Uterus (tissue), 3 donors: ENCODE measurements at regions not wholly inside any gene's neighbourhood (a gene's known extent, or its start where the extent isn't known, plus 50 kb on each side); places are given as distances from the start of the nearest gene placed in this dataset.

ENCODE experiments used
- DNase-seq, 2 donors: peaks; one replicate each; pipeline ENCODE4 v3.0.0-alpha.2; 2019 to 2020
- H3K27ac ChIP-seq, 2 donors: fragments of 200-600 bp; sonication (generic); 1 replicate in 1 of 2; 2 replicates in 1 of 2; pipeline ENCODE4 v1.5.1; 2016 to 2018
- H3K27me3 ChIP-seq, 2 donors: fragments of 200-600 bp; sonication (generic); one replicate each; pipeline ENCODE4 v1.5.1; 2018 to 2019; ENCODE audit warnings: control low read depth in 1 of 2
- H3K36me3 ChIP-seq, 2 donors: fragments of 200-600 bp; sonication (generic); one replicate each; pipeline ENCODE4 v1.5.1; 2019; ENCODE audit warnings: control low read depth in 1 of 2
- H3K4me1 ChIP-seq, 2 donors: fragments of 200-600 bp; sonication (generic); one replicate each; pipeline ENCODE4 v1.5.1; 2018 to 2019; ENCODE audit warnings: control low read depth in 1 of 2
- H3K4me3 ChIP-seq, 2 donors: fragments of 200-600 bp; sonication (generic); 1 replicate in 1 of 2; 2 replicates in 1 of 2; pipeline ENCODE4 v1.5.1; 2018 to 2019; ENCODE audit warnings: mild to moderate bottlenecking in 1 of 2
- H3K9me3 ChIP-seq, 2 donors: fragments of 200-600 bp; sonication (generic); one replicate each; pipeline ENCODE4 v1.5.1; 2019; ENCODE audit warnings: control low read depth in 1 of 2
- CTCF ChIP-seq, 4 experiments: fragments of 200-600 bp in 2 of 4; fragments of 450-650 bp in 2 of 4; sonication (generic) in 2 of 4; IDR thresholded peaks; one replicate each; pipeline ENCODE4 v1.5.1; 2016 to 2019; ENCODE audit warnings: antibody characterized with exemption in 4 of 4, mild to moderate bottlenecking in 2 of 4, moderate library complexity in 1 of 4
- POLR2A ChIP-seq, 2 donors: fragments of 450-650 bp; IDR thresholded peaks; one replicate each; pipeline ENCODE4 v1.6.1; 2016; ENCODE audit warnings: antibody characterized with exemption in 2 of 2, mild to moderate bottlenecking in 1 of 2, moderate library complexity in 1 of 2
- intact Hi-C: fragments of 100-400 bp; cut with DNase I; formaldehyde crosslinking; loops from one replicate; pipeline ENCODE4 v1.15.1; 2023; ENCODE audit warnings: low total_unique reads
- donor health status: DM: yes; HTN: yes; CAD: no.

GRCh38 chr6:68307301-68307700 is 327.8 kb upstream of the ADGRB3 start:
- no peaks in the 10 kb centered on the region for H3K27me3 ChIP-seq
- intact Hi-C loops = no loop called here
- H3K9me3 ChIP-seq = no peaks in the 10 kb centered on the region
- no peak overlapping the region for H3K27ac ChIP-seq
- H3K36me3 ChIP-seq = no peaks in the 10 kb centered on the region
- no peak overlapping the region for H3K4me3 ChIP-seq
- no peaks in the 10 kb centered on the region for H3K4me1 ChIP-seq
- TF ChIP-seq POLR2A (IDR thresholded peaks at IDR 0.05) = no peak
- no peak for TF ChIP-seq CTCF (IDR thresholded peaks at IDR 0.05)
- DNase-seq = no peak

GRCh38 chr6:68296126-68296525 is 339.0 kb upstream of the ADGRB3 start:
- Histone ChIP-seq H3K4me1 (no peaks in the 10 kb centered on the region), H3K4me3 (no peak overlapping the region), H3K27ac (no peak overlapping the region), H3K9me3 (no peaks in the 10 kb centered on the region), H3K36me3 (no peaks in the 10 kb centered on the region), H3K27me3 (no peaks in the 10 kb centered on the region)
- no peak for TF ChIP-seq CTCF (IDR thresholded peaks at IDR 0.05)
- no peak for TF ChIP-seq POLR2A (IDR thresholded peaks at IDR 0.05)
- no peak for DNase-seq
- intact Hi-C loops = no loop called here

- intact Hi-C loops = no loop called here
- no peak for TF ChIP-seq CTCF (IDR thresholded peaks at IDR 0.05)
- TF ChIP-seq POLR2A (IDR thresholded peaks at IDR 0.05) = no peak
- H3K9me3 ChIP-seq = no peaks in the 10 kb centered on the region
- no peaks in the 10 kb centered on the region for H3K4me1 ChIP-seq
- H3K27me3 ChIP-seq = no peaks in the 10 kb centered on the region
- DNase-seq = no peak
- no peak overlapping the region for H3K27ac ChIP-seq
- H3K4me3 ChIP-seq = no peak overlapping the region
- H3K36me3 ChIP-seq = no peaks in the 10 kb centered on the region
Observed at GRCh38 chr6:68282646-68283045, 352.4 kb upstream of the ADGRB3 start.

GRCh38 chr6:68279793-68280557 is 355.1 kb upstream of the ADGRB3 start:
- H3K4me3 ChIP-seq = no peak overlapping the region
- DNase-seq = no peak
- H3K27me3 ChIP-seq = no peaks in the 10 kb centered on the region
- no peaks in the 10 kb centered on the region for H3K36me3 ChIP-seq
- TF ChIP-seq CTCF (IDR thresholded peaks at IDR 0.05) = no peak
- no peak for TF ChIP-seq POLR2A (IDR thresholded peaks at IDR 0.05)
- no peaks in the 10 kb centered on the region for H3K4me1 ChIP-seq
- no peak overlapping the region for H3K27ac ChIP-seq
- H3K9me3 ChIP-seq = peaks cover 0 to under 1% of the 10 kb centered on the region in 2 donors
- intact Hi-C loops = no loop called here

GRCh38 chr6:68273297-68273696 is 361.8 kb upstream of the ADGRB3 start:
- H3K36me3 ChIP-seq = no peaks in the 10 kb centered on the region

More at GRCh38 chr6:68273297-68273696, 361.8 kb upstream of the ADGRB3 start:
- DNase-seq = no peak
- Histone ChIP-seq H3K4me1 (no peaks in the 10 kb centered on the region), H3K27ac (no peak overlapping the region), H3K9me3 (peaks cover 0 to 5% of the 10 kb centered on the region in 2 donors), H3K4me3 (no peak overlapping the region), H3K27me3 (no peaks in the 10 kb centered on the region)
- intact Hi-C loops = no loop called here
- TF ChIP-seq CTCF (IDR thresholded peaks at IDR 0.05) (no peak), POLR2A (IDR thresholded peaks at IDR 0.05) (no peak)
